A673 (cell line): ENCODE measurements at regions not wholly inside any gene's neighbourhood (a gene's known extent, or its start where the extent isn't known, plus 50 kb on each side); places are given as distances from the start of the nearest gene placed in this dataset.

Source experiments
- EZH2 ChIP-seq: fragments of 200-600 bp; sonication (generic); IDR thresholded peaks from 2 replicates; pipeline ENCODE4 v1.6.1; 2017; ENCODE audit warnings: borderline replicate concordance, low read depth, mild to moderate bottlenecking, mixed read lengths, antibody characterized with exemption, low read length; ENCODE audit not compliant: poor library complexity, severe bottlenecking
- TF ChIP-seq, protein P1 (sequence below): fragments of 300-800, 200-600 bp; sonication (generic); conservative IDR thresholded peaks from 2 replicates; pipeline ENCODE4 v1.5.1; 2017; ENCODE audit warnings: low read depth, mild to moderate bottlenecking, antibody characterized with exemption, low read length, moderate library complexity, mixed read lengths

DNA sequence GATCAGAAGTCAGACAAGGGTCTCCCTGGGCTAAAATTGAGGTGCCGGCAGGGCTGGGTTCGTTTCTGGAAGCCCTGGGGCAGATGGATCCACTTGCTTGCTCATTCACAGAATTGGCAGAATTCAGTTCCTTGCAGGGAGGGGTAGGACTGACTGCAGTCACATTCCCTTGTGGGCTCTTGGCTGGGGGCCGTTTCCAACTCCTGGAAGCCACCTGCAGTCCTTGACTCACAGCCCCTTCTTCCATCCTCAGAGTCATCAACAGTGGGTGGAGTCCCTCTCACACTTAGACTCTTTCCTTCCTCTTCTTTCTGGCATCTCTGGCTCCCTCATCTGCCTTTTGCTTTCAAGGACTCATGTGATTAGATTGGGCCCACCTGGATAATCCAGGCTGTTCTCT lies 54.6 kb upstream of the NANOS1 start:
- TF ChIP-seq, protein P1, sequence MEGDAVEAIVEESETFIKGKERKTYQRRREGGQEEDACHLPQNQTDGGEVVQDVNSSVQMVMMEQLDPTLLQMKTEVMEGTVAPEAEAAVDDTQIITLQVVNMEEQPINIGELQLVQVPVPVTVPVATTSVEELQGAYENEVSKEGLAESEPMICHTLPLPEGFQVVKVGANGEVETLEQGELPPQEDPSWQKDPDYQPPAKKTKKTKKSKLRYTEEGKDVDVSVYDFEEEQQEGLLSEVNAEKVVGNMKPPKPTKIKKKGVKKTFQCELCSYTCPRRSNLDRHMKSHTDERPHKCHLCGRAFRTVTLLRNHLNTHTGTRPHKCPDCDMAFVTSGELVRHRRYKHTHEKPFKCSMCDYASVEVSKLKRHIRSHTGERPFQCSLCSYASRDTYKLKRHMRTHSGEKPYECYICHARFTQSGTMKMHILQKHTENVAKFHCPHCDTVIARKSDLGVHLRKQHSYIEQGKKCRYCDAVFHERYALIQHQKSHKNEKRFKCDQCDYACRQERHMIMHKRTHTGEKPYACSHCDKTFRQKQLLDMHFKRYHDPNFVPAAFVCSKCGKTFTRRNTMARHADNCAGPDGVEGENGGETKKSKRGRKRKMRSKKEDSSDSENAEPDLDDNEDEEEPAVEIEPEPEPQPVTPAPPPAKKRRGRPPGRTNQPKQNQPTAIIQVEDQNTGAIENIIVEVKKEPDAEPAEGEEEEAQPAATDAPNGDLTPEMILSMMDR: no peak
- TF ChIP-seq EZH2: no peak
